NCI-H146 treated with DMSO at 0.1 percent for 48 hours (cell line): ENCODE measurements at regions not wholly inside any gene's neighbourhood (a gene's known extent, or its start where the extent isn't known, plus 50 kb on each side); places are given as distances from the start of the nearest gene placed in this dataset.
"Not testable (repeated sequence)": the region's sequence is repeated elsewhere in the genome, so short reads cannot be mapped to it uniquely, and the experiment has no call there.

Source experiments
- DNase-seq: peaks from one replicate; lab custom pipeline; 2025; ENCODE audit not compliant: unreplicated experiment; lab: John Stamatoyannopoulos, UW

DNA sequence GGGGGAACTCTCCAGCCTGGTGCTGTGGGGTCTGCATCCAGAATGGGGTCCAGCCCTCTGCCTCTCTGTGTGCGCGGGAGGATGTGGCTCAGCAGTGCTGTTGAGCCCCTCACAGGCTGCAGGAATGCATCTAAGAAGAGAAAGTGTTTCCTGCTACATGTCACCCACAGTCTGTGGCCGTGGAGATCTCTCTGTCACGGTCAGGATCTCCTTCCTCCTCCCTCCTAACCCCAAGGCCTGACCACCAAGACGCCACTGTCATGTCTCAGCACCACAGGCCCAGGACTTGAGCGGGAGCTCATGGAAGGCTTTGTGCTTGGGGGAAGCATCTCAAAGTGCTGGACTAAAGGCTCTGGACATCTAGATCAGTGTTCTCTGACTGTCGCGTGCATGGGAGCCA lies 90.1 kb downstream of the SREK1 start:
- no peak for DNase-seq

DNA sequence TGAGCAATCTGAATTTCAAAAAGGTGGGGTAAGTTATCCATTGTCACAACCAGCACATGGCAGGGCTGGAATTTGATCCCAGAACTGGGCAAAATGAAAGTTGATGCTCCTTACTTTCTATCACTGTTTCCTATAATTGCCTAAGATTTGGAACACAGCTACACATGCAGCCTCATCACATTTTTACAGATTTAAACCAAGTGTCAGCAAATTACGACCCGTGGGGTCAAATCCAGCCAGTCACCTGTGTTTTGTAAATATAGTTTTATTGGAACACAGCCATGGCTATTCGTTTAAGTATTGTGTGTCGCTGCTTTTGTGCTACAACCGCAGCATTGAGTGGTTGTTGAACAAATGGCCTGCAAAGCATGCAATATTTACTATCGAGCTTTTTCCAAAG lies 94.3 kb downstream of the SREK1 start:
- no peak for DNase-seq

DNA sequence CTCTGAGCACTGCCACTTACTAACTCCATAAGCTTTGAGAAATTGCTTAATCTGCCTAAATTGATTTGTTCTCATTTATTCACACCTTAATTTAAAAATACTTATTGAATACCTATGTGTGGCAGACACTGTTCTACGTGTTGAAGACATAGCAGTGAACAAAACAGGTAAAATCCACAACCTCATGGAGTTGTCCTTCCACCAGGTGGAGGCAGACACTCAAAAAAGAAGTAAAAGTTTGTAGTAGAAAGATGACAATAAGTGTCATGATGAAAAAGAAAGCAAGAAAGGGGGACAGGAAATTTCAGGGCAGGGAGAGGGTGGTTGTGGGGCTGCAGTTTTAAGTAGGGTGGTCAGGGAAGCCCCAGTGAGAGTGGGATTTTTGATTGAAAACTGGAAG lies 94.9 kb downstream of the SREK1 start:
- no peak for DNase-seq

DNA sequence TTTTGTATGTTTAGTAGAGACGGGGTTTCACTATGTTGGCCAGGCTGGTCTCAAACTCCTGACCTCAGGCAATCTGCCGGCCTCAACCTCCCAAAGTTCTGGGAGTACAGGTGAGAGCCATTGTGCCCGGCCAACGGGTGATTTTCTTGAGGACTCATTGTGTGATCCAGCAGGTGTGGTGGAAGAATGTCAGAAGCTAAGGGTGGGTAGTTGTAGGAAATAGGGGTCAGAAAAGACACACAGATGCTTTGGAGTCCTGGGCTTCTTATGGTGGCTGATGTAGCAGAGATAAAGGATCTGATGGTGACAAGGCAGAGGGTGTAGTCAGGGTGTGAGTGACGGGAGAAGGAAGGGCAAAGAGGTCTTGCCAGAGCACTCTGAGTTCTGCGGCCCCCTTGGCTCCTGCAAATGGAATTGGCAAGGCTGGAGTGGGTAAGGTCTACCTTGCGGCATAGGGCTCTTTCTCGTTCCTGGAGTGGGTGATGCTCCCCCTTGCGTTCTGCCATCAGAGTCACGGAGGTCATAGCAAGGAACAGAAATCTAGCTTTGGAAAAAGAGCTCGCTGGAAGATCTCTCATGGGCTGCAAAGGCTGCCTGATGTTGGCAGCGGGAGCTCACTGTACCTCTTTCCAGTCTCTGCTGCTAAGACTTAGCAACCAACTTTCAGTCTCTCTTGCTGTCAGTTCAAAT lies 97.2 kb downstream of the SREK1 start:
- no peak for DNase-seq

DNA sequence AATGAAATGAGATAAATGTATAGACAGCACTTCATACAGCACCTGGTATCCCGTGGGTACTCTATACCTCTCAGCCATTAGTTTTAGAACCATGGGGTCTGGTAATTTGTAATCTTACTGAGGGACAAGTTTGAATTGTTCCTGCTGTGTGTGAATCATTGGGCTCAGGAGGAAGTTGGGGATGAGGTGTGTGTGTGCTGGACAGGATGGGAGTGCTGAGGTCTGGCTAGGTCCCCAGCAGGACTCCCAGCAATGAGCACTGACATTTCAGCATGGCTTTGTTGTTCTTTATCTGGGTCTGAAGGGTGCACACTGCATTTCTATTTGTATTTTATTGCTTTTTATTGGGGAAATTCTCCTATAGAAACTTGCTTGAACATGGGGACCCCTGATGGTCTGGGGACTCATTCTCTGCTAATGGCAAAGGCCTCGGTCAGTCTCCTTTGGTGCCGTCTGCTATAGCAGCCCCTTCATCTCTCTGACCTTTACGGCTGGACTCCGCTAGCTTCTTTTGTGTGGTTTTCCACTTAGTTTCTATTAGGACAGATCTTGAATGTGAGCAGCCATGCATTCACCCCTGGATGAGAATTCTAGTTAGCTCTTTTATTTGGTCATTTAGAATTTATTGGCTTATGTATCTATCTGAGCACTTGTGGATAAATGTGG lies 98.1 kb downstream of the SREK1 start:
- no peak for DNase-seq

DNA sequence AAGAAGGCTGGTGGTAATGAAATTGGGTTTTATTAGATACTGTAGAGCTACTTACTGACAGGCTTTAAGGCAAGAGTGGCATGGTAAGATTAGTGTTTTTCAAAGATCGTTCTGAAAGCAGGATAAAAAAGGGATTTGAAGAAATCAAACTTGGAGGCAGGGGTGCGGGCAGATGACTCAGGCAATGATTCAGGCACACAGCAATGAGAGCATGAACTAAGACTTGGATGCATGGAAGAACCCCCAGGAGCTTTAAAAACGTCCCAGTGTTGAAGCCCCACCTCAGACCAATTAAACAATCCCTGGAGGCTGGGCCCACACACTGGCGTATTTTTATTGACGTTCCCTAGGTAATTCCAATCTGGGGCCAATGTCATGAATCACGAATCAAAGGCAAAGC lies 102.5 kb downstream of the SREK1 start:
- DNase-seq, result no peak

DNA sequence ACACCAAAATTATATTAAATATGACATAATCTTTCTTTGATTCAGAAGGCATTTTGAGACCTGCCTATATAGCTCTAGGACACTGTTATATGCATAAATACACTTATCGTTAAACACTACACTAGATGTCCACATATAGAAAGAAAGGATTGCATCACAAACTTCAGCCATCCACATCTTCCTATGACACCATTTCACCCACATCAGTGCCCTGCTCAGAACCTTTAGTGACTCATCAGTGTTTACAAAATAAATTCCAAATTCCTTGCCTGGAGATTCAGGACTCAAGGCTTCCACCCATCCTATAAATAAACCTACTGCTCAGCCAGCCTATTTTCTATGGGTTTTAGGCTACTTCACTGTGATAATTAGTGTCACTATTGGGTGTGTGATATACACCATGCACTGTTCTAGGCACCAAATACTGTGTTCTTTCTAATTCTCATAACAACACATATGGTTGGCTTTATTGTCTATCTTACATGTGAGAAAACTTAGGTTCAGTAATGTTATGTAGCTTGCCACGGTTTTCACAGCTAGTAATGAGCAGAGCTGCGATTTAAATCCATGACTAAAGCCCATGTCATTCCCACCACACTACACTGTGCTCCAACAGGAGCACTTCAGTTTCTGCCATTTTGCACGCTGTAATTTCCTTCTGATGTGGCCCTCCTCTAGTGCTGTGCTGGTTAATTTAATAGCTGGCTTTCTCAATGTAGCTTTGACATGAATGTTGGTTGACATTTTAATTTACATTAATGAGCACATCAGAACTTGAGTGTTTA lies 103.3 kb downstream of the SREK1 start:
- no peak for DNase-seq

DNA sequence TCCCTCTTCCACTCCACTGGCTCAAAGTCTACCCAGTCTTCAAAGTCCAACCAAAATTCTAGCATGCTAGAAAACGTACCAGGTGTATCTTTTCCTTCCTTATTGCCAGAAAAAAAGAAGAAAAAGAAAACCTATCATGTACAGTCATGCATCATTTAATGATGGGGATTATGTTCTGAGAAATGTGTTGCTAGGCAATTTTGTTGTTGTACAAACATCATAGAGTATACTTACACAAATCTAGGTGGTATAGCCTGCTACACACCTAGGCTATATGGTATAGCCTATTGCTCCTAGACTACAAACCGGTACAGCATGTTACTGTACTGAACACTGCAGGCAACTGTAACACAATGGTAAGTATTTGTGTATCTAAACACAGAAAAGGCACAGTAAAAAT lies 104.8 kb downstream of the SREK1 start:
- DNase-seq, result no peak

DNA sequence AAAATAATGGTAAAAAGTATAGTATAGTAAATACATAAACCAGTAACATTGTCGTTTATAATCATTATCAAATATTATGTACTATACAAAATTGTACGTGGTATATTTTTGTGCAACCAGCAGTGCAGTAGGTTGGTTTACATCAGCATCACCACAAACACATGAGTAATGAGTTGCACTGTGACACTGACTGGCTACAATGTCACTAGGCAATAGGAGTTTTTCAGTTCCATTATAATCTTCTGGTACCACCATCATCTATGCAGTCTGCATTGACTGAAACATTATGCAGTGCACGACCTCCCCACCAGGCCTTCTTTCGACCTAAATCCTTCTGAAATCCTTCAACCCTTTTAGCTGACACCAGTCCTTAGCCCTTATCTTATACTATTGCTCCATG lies 105.8 kb downstream of the SREK1 start:
- DNase-seq, result no peak

DNA sequence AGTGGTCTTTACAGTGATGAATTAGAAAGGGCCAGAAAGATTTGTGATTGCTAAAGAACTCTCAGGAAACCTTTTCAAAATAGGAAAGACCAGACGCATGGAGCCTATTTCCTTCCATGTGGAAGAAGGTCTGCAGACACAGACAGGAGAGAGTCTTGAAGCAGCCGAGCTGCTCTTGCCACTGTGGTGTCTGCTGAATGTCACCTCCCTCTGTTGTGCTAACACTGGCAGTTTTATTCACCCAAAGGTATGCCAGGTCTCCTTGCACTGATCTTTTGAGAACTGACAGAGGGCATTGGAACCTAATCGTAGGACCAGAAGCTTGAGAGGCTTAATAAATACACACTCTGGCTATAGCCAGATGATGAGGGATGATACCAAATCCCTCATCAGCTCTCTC lies 108.7 kb downstream of the SREK1 start:
- DNase-seq, result no peak

DNA sequence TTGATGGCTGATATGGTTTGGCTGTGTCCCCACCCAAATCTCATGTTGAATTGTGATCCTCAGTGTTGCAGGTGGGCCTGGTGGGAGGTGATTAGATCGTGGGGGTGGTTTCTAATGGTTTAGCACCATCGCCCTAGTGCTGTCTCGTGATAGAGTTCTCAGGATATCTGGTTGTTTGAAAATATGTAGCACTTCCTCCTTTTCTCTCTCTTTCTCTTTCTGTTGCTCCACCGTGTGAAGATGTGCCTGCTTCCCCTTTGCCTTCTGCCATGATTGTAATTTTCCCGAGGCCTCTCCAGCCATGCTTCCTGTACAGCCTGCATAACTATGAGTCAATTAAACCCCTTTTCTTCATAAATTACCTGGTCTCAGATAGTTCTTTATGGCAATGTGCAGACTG lies 111.6 kb downstream of the SREK1 start:
- DNase-seq, result no peak

DNA sequence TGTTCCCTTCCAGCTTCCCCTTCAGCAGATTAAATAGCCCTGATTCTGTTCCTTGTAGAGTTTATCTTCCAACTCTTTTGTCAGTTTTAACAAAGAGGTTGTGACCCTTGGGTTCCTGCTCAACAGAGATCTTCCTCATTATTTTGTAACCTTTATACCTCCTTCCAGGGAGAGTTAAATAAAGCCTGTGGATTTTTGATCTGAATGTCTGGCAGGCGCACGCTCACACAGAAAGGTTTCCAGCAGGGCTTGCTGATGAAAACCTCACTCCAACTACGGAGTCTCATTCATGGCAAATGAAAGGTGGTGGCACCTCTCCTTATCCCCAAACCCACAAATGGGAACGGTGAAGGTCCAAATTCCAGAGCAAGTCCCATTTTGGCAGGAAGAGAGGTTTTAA lies 129.0 kb downstream of the SREK1 start:
- DNase-seq, result no peak

DNA sequence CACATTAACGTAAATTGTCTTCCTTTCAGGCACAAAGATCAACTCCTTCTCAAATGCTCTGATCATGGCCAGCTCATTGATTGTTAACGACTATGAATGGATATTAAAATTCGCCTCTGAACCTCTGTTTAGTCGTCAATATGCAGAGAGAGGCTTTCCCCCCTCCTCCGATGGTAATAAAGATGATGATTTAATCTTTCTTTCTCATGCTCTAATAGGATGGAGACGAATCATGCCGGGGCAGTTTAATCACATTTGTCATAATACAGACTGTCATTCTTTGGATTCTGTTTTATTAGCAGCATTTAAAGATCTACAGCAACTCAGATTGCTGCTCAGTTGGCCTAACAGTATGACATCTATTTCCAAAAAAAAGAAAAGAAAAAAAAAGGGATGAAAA lies 132.9 kb downstream of the SREK1 start:
- no peak for DNase-seq

DNA sequence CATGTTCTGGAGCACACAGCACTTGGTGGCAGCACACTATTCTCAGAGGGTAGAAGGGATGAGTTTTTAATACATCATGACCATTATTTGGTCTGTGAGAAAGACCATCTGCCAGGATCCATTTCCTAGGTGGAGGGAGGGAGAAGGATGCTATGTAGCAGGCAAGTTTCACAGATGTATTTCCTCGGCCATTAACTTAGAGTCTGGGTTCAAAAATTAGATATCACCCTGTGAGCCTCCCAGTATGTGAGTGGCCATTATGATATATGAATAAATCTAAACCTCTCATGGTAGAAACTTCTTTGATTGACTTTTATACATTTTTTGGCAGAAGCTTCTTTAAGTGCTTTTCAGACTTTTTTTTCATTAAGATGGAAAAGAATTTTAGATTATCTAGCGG lies 133.9 kb downstream of the SREK1 start:
- DNase-seq, result no peak

DNA sequence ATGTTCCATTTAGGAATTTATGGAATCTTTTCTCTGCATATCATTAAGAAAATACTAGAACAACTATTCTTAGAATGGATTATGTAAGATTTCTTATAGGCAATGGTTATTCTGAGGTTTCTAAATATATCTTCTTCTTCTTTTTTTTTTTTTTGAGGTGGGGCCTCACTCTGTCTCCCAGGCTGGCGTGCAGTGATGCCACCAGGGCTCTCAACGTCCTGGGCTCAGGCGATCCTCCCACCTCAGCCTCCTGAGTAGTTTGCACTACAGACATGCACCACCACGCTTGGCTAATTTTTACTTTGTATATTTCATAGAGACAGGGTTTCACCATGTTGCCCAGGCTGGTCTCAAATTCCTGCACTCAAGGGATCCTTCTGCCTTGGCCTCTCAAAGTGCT lies 137.2 kb downstream of the SREK1 start:
- DNase-seq, result no peak

DNA sequence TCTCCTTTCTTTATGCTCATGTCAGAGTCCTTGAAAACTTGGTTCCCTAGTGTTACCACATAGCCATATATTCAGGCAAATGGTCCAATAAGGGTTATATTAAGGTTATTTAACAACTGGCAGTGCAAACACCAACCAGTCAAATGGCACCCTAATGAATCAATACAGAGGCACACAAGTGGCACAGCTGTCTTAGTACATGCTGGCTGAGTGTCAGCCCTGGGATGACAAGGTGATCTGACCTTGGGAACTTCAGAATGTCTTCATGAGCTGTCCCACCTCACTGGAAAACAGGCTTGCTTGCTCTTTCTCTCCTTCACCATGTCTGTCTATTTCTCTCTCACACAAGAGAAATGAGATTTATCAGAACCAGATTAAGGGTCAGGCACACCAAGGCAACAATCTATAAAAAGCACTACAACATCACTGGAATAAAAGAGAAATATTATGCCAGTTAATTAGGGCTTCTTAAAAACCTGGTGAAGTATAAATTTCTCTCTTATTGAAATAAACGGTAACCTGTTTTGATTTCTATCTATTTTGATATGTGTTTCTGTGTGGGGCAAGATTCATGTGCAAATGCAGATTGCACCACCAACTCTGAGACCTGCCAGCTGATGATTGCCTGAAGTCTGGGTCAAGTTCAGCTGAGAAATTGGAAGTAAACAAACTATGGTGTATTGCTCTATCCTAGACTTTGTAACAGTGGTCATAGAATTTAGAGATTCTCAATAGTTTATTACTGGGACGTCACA lies 140.7 kb downstream of the SREK1 start:
- DNase-seq, result no peak

DNA sequence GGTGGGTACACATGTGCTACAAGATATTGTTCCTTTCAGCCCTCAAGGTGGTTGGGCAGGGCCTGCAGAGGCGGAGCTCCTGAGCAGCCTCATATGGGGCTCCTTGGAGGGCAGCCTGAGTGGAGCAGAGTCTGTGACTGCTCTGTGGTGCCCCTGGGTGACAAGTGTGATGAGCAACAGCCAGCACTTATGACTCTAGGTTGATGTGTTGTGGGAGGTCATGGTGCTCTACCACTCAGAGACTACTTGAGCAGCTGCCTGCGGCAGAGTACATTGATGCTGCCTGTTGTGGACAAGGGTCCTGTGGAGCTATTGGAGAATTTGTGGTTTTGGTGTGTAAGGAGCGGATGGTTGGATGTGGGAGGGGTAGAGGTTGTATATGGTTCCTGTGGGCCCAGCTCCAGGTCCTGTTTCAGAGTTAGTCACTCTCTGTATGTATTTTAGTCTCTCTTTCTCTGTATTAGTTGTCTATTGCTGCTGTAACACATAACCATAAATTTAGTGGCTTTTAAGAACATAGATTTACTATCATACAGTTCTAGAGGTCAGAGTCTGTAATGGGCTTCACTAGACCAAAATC lies 141.3 kb downstream of the SREK1 start:
- DNase-seq, result no peak

DNA sequence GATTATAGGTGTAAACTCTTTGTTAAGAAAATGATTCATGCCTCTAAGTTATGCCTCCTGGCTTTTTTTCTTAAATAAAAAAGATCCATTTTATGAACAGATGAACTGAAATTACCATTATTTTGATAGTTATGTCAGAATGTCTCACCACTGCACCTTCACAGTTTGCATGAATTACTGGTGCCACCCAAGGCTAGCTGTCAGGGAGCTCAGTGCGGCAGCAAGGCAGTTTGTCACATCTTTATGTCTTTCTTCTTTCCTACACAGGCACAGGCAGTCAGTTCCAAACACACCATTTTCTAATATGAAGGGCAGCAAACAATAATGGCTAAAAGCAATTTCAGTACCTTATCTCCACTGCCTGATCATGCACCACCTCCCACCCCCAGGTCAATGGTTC lies 147.7 kb downstream of the SREK1 start:
- DNase-seq, result no peak

DNA sequence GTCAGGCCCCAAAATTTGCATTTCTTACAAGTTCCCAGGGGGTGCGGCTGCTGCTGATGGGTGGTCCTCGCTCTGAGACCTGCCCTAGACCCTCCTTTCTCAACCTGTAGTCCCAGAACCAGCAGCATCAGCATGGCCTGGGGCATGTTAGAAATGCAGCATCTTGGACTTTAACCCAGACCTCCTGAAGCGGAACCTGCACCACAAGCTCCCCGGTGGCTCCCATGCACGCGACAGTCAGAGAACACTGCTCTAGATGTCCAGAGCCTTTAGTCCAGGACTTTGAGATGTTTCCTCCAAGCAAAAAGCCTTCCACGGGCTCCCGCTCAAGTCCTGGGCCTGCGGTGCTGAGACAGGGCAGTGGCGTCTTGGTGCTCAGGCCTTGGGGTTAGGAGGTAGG lies 149.8 kb downstream of the SREK1 start:
- not testable (repeated sequence) for DNase-seq

DNA sequence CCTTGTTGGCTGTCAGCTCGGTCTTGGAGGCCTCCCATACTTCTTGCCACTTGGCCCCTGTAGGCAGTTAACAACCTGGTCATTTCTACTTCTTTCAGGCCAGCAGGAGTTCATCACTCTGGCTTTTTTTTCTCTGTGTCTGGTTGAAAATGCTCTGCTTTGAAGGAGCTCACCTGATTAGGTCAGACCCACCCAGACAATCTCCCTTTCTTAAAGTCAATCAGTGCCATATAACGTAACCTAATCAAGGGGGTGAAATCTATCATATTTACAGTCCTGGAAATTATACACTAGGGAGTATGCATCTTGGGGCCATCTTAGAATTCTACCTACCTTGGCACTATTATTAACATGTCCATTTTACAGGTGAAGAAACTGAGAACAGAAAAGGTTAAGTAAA lies 155.4 kb downstream of the SREK1 start:
- DNase-seq, result no peak

DNA sequence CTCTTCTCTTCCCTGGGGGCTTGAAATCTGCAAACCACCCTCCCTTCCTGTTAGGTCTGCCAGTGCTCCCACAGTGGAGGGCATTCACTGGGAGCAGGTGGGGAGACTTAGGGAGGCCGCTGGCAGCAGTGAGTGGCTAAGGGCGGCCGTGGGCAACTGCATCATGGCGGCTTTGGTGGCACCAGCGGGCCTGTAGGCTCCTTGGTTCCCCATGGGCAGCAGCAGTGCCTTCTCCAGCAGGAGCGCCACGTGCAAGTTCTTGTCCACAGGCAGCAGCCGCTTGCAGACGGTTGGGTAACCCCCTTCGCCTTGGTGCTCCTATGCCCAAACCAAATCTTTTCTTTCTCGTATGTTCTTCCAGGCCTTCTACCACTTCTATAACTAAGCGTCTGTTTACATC lies 158.2 kb downstream of the SREK1 start:
- no peak for DNase-seq
